SK-N-MC (cell line): ENCODE measurements at regions not wholly inside any gene's neighbourhood (a gene's known extent, or its start where the extent isn't known, plus 50 kb on each side); places are given as distances from the start of the nearest gene placed in this dataset.

ENCODE experiments used
- EZH2 ChIP-seq: fragments of 200-600 bp; sonication (generic); IDR thresholded peaks from one replicate; pipeline ENCODE4 v1.6.1; 2017; ENCODE audit warnings: antibody characterized with exemption
- FOXP2 ChIP-seq: optimal IDR thresholded peaks from 2 replicates; pipeline ENCODE3; 2011; ENCODE audit warnings: mild to moderate bottlenecking, moderate library complexity; ENCODE audit not compliant: insufficient read depth; ENCODE audit errors: extremely low read length, control extremely low read depth
- POLR2AphosphoS5 ChIP-seq: IDR thresholded peaks from 2 replicates; pipeline ENCODE4 v1.6.1; 2012; ENCODE audit warnings: mild to moderate bottlenecking, low read depth, low read length, borderline replicate concordance

- TF ChIP-seq POLR2AphosphoS5 (no peak), EZH2 (no peak), FOXP2 (no peak)
Observed at GRCh38 chr13:109998684-109999533, 212.5 kb upstream of the IRS2 start.
